Islet precursor cell (in vitro differentiated cells): ENCODE measurements at regions not wholly inside any gene's neighbourhood (a gene's known extent, or its start where the extent isn't known, plus 50 kb on each side); places are given as distances from the start of the nearest gene placed in this dataset.
"Not testable (repeated sequence)": the region's sequence is repeated elsewhere in the genome, so short reads cannot be mapped to it uniquely, and the experiment has no call there.

Source experiments
- DNase-seq: peaks from one replicate; pipeline ENCODE4 v3.0.0-alpha.2; 2018

GRCh38 chrX:123788193-123788592, 55.3 kb upstream of the THOC2 start:
- DNase-seq, result peak; percentile 54

GRCh38 chrX:123788744-123789143, 55.9 kb upstream of the THOC2 start:
- no peak for DNase-seq

- peak; percentile 55 for DNase-seq
Observed at GRCh38 chrX:123797543-123798447, 62.1 kb upstream of the XIAP start.

- peak; percentile 50 for DNase-seq
Observed at GRCh38 chrX:123798706-123799430, 61.0 kb upstream of the XIAP start.

GRCh38 chrX:123801901-123802300, 58.0 kb upstream of the XIAP start:
- no peak for DNase-seq

GRCh38 chrX:123803331-123803983, 56.4 kb upstream of the XIAP start:
- peak; percentile 86 for DNase-seq

GRCh38 chrX:123803984-123804365, 55.9 kb upstream of the XIAP start:
- DNase-seq, result not testable (repeated sequence)

GRCh38 chrX:123807835-123808416, 51.9 kb upstream of the XIAP start:
- no peak for DNase-seq

GRCh38 chrX:123809854-123810375, 49.9 kb upstream of the XIAP start:
- no peak for DNase-seq
